Erythroblast (primary cell): ENCODE measurements at regions not wholly inside any gene's neighbourhood (a gene's known extent, or its start where the extent isn't known, plus 50 kb on each side); places are given as distances from the start of the nearest gene placed in this dataset.

ENCODE experiments used
- GATA1 ChIP-seq: IDR thresholded peaks from 2 replicates; pipeline ENCODE4 v1.6.1; 2011; ENCODE audit warnings: low read depth, mild to moderate bottlenecking, control low read depth, low read length, moderate library complexity
- POLR2A ChIP-seq: IDR thresholded peaks from 2 replicates; pipeline ENCODE4 v1.6.1; 2011; ENCODE audit warnings: mild to moderate bottlenecking, low read length

DNA sequence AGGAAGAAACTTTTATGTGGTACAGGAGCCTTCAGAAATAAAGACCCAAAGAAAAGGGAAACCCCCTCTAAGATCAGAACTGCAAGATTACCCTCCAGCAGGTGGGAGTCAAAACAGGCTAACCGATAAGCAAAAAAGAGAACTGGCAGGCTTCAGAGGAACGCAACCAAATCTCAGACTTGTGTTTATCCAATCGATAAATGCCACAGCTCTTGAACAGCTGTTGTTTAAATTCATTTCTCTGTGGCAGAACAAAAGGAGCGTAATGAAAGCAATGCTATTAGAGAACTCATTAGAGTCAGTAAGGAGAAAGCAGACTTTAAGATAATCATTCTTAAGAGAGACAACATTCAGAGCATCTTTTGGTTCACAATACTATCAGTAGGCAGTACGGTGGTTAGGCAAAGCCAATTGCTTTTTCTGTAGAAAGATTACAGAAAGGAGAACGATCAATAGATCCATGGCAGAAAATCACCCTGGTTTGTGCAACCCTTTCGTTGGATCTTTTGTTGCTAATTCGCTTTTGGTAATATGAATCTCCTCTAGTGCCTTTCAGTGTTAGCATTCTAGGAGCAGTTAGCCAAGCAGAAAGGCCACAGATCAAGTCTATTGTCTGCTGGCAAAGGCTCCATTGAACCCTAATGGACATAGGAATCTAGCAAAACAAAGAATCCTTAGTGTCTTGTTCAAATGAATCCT, 476.4 kb upstream of the CHST9 start:
- TF ChIP-seq POLR2A (no peak), GATA1 (no peak)
